Vagina (tissue), 2 donors: ENCODE measurements at regions not wholly inside any gene's neighbourhood (a gene's known extent, or its start where the extent isn't known, plus 50 kb on each side); places are given as distances from the start of the nearest gene placed in this dataset.

ENCODE experiments used
- POLR2A ChIP-seq, 2 donors: fragments of 450-650 bp; IDR thresholded peaks; one replicate each; pipeline ENCODE4 v1.6.1; 2017; ENCODE audit warnings: antibody characterized with exemption in 2 of 2, mild to moderate bottlenecking in 2 of 2, moderate library complexity in 2 of 2
- POLR2AphosphoS5 ChIP-seq, 2 donors: sonication (generic); formaldehyde crosslinking; IDR thresholded peaks; one replicate each; pipeline ENCODE4 v1.9.0; 2017; ENCODE audit warnings: antibody characterized with exemption in 2 of 2, mild to moderate bottlenecking in 2 of 2, low read depth in 1 of 2; ENCODE audit not compliant: insufficient read depth in 1 of 2
- TF ChIP-seq, protein P1 (sequence below), 3 experiments: fragments of 450-650 bp in 2 of 3; fragments of 200-600 bp in 1 of 3; sonication (generic) in 1 of 3; IDR thresholded peaks; one replicate each; pipeline ENCODE4 v1.5.1; 2017 to 2019; ENCODE audit warnings: antibody characterized with exemption in 3 of 3, mild to moderate bottlenecking in 2 of 3, moderate library complexity in 2 of 3

- TF ChIP-seq POLR2A (IDR thresholded peaks at IDR 0.05) (no peak), POLR2AphosphoS5 (IDR thresholded peaks at IDR 0.05; ENCODE audit: insufficient read depth in 1 of 2, low read depth in 1 of 2) (no peak)
- TF ChIP-seq, protein P1, sequence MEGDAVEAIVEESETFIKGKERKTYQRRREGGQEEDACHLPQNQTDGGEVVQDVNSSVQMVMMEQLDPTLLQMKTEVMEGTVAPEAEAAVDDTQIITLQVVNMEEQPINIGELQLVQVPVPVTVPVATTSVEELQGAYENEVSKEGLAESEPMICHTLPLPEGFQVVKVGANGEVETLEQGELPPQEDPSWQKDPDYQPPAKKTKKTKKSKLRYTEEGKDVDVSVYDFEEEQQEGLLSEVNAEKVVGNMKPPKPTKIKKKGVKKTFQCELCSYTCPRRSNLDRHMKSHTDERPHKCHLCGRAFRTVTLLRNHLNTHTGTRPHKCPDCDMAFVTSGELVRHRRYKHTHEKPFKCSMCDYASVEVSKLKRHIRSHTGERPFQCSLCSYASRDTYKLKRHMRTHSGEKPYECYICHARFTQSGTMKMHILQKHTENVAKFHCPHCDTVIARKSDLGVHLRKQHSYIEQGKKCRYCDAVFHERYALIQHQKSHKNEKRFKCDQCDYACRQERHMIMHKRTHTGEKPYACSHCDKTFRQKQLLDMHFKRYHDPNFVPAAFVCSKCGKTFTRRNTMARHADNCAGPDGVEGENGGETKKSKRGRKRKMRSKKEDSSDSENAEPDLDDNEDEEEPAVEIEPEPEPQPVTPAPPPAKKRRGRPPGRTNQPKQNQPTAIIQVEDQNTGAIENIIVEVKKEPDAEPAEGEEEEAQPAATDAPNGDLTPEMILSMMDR (IDR thresholded peaks at IDR 0.05), result no peak
Measured at GRCh38 chr9:118088090-118088489, 383.9 kb downstream of the TLR4 start.
